ENCODE measurements at regions not wholly inside any gene's neighbourhood (a gene's known extent, or its start where the extent isn't known, plus 50 kb on each side); places are given as distances from the start of the nearest gene placed in this dataset.
A peak's percentile ranks its signal among the peaks of the same experiment; 100 is the strongest.

DNA sequence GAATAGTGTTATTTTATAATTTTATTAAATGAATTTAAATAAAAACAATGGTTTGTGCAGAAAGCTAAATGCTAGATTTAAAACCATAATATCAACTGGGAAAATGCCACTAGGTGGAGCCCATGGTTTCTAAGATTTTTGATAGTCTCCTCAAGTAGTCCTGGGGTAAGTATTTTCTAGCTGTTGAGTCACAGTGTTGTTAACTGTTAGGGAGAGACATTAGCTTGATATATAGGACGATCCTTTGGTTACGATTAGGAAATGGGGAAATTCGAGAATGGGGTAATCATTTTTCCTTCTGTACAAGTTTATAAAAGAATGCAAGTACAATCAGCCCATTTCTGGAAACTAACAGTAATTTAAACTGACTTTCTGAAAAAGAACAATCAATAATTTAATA lies 378.4 kb downstream of the ANKRD50 start:
- Histone ChIP-seq H3K79me2 (ENCODE audit: control insufficient read depth, low read length) (no peaks in the 10 kb centered on the region), H3K4me3 (ENCODE audit: low read length) (no peak overlapping the region), H3K9me3 (ENCODE audit: control insufficient read depth, insufficient read depth, low read length) (no peaks in the 10 kb centered on the region), H3K4me2 (ENCODE audit: low read length) (no peak overlapping the region), H3K9me2 (replicated peaks; ENCODE audit: control insufficient read depth, low read length) (no peaks in the 10 kb centered on the region), H3F3A (ENCODE audit: control insufficient read depth, insufficient read depth) (no peaks in the 10 kb centered on the region), H3K27me3 (ENCODE audit: control insufficient read depth, low read length) (no peaks in the 10 kb centered on the region), H3K27ac (ENCODE audit: low read depth, low read length) (no peak overlapping the region), H4K20me1 (ENCODE audit: control insufficient read depth, insufficient read depth, low read depth, low read length) (no peaks in the 10 kb centered on the region), H3K36me3 (ENCODE audit: control insufficient read depth, low read length) (no peaks in the 10 kb centered on the region), H3K4me1 (ENCODE audit: control insufficient read depth, low read length) (no peaks in the 10 kb centered on the region)
- TF ChIP-seq, protein P1, sequence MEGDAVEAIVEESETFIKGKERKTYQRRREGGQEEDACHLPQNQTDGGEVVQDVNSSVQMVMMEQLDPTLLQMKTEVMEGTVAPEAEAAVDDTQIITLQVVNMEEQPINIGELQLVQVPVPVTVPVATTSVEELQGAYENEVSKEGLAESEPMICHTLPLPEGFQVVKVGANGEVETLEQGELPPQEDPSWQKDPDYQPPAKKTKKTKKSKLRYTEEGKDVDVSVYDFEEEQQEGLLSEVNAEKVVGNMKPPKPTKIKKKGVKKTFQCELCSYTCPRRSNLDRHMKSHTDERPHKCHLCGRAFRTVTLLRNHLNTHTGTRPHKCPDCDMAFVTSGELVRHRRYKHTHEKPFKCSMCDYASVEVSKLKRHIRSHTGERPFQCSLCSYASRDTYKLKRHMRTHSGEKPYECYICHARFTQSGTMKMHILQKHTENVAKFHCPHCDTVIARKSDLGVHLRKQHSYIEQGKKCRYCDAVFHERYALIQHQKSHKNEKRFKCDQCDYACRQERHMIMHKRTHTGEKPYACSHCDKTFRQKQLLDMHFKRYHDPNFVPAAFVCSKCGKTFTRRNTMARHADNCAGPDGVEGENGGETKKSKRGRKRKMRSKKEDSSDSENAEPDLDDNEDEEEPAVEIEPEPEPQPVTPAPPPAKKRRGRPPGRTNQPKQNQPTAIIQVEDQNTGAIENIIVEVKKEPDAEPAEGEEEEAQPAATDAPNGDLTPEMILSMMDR (IDR thresholded peaks at IDR 0.05; ENCODE audit: low read depth, low read length, poor library complexity, severe bottlenecking) = peak; percentile 28
- TF ChIP-seq EZH2phosphoT487 (IDR thresholded peaks at IDR 0.05; ENCODE audit: borderline replicate concordance, low read length) = no peak

DNA sequence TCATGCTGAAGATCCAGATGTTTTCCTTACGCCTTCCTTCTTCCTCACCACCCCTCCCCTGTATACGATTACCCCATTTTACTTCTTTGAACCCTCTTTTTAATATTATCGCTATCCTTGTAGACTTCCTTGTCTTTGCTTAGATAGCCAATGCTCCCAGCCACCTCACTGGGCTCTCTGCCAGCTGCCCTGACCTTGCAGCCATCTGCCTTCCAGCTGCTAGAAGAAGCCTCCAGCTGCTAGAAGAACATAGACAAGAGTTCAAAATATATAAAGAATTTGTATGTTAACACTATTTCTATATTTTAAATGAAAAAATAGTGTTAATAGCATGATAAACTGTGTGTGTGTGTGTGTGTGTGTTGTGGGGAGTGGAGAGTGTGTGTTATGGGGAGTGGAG lies 374.7 kb downstream of the ANKRD50 start:
- Histone ChIP-seq H3K27ac (ENCODE audit: low read depth, low read length) (no peak overlapping the region), H3K4me2 (ENCODE audit: low read length) (no peak overlapping the region), H3K4me1 (ENCODE audit: control insufficient read depth, low read length) (no peaks in the 10 kb centered on the region), H3K27me3 (ENCODE audit: control insufficient read depth, low read length) (no peaks in the 10 kb centered on the region), H3K9me3 (ENCODE audit: control insufficient read depth, insufficient read depth, low read length) (no peaks in the 10 kb centered on the region), H3K9me2 (replicated peaks; ENCODE audit: control insufficient read depth, low read length) (no peaks in the 10 kb centered on the region), H3K79me2 (ENCODE audit: control insufficient read depth, low read length) (no peaks in the 10 kb centered on the region), H3F3A (ENCODE audit: control insufficient read depth, insufficient read depth) (no peaks in the 10 kb centered on the region), H3K36me3 (ENCODE audit: control insufficient read depth, low read length) (no peaks in the 10 kb centered on the region), H3K4me3 (ENCODE audit: low read length) (no peak overlapping the region), H4K20me1 (ENCODE audit: control insufficient read depth, insufficient read depth, low read depth, low read length) (no peaks in the 10 kb centered on the region)
- TF ChIP-seq EZH2phosphoT487 (IDR thresholded peaks at IDR 0.05; ENCODE audit: borderline replicate concordance, low read length) = no peak
- TF ChIP-seq, protein P1 (IDR thresholded peaks at IDR 0.05; ENCODE audit: low read depth, low read length, poor library complexity, severe bottlenecking) = no peak

DNA sequence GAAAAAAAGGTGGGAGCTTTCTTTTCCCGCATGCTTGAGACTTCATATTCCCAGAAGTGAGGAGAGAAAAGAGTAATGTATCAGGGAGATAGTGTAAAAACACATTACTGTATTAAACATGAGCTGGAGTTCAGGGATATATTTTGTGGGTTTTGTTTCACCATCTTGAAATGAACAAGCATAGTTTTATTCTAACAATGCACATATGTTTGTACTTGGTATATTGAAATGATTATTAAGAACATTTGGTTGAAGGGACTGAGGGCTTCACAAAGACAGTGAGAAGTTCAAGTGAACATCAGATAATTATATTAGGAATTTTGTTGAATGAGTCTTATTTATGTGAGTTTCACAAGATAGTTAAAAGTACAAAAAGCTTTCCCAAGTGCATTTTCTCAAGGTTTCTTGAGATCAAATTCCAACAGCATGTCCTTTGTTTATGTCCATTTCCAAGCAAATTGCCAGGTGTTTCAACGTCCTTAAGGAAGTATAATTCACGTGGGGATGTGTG lies 368.8 kb downstream of the ANKRD50 start:
- H3F3A ChIP-seq (ENCODE audit: control insufficient read depth, insufficient read depth) = no peaks in the 10 kb centered on the region
- TF ChIP-seq, protein P1 (IDR thresholded peaks at IDR 0.05; ENCODE audit: low read depth, low read length, poor library complexity, severe bottlenecking) = no peak
- TF ChIP-seq EZH2phosphoT487 (IDR thresholded peaks at IDR 0.05; ENCODE audit: borderline replicate concordance, low read length) = no peak

More for the DNA sequence above, 368.8 kb downstream of the ANKRD50 start:
- no peaks in the 10 kb centered on the region for H3K79me2 ChIP-seq (ENCODE audit: control insufficient read depth, low read length)
- H3K27ac ChIP-seq (ENCODE audit: low read depth, low read length) = no peak overlapping the region
- no peaks in the 10 kb centered on the region for H3K27me3 ChIP-seq (ENCODE audit: control insufficient read depth, low read length)
- no peaks in the 10 kb centered on the region for H3K4me1 ChIP-seq (ENCODE audit: control insufficient read depth, low read length)
- no peak overlapping the region for H3K4me2 ChIP-seq (ENCODE audit: low read length)
- H3K36me3 ChIP-seq (ENCODE audit: control insufficient read depth, low read length) = no peaks in the 10 kb centered on the region
- no peak overlapping the region for H3K4me3 ChIP-seq (ENCODE audit: low read length)
- no peaks in the 10 kb centered on the region for H3K9me2 ChIP-seq (replicated peaks; ENCODE audit: control insufficient read depth, low read length)
- H4K20me1 ChIP-seq (ENCODE audit: control insufficient read depth, insufficient read depth, low read depth, low read length) = no peaks in the 10 kb centered on the region
- no peaks in the 10 kb centered on the region for H3K9me3 ChIP-seq (ENCODE audit: control insufficient read depth, insufficient read depth, low read length)

All from DOHH2 (cell line).